GM10248 (cell line): ENCODE measurements at regions not wholly inside any gene's neighbourhood (a gene's known extent, or its start where the extent isn't known, plus 50 kb on each side); places are given as distances from the start of the nearest gene placed in this dataset.

Experiments used
- CTCF ChIA-PET: fragments of 300-600 bp; sonication (Branson Sonifier 250); formaldehyde crosslinking; extraction: SDS; loops from one replicate; lab custom pipeline; 2021; ENCODE audit warnings: antibody characterized with exemption; lab: Yijun Ruan, JAX
- POLR2A ChIA-PET: fragments of 350-650 bp; sonication (Branson Sonifier 250); formaldehyde crosslinking; extraction: SDS; loops from one replicate; lab custom pipeline; 2020; ENCODE audit warnings: antibody characterized with exemption; lab: Yijun Ruan, JAX
- DNase-seq: peaks from one replicate; pipeline ENCODE4 v3.0.0; 2012; ENCODE audit errors: extremely low spot score
- TF ChIP-seq, protein P1 (sequence below): IDR thresholded peaks from 2 replicates; pipeline ENCODE4 v1.5.1; 2012; ENCODE audit warnings: mild to moderate bottlenecking, low read depth; ENCODE audit errors: extremely low read depth, missing control alignments, control extremely low read depth

DNA sequence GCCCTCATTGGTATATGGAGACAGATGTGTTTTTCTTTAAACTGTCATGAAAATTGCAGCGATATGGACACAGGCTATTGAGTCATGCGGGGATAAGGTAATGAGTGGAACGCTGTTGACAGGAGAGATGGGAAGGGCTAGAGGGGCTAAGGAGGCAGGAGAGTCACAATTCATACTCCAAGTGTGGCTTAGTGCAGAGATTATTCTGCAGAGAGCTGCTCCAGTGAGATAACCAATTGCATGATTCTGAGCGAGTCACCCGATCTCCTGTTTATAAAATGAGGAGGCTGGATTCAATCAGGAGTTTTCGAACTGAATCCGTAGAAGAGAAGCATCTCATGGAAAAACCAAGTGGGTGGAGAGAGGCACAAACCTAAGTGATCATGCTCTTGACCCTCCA lies 106.4 kb upstream of the PLEKHG7 start:
- no peak for DNase-seq
- ChIA-PET CTCF (interaction anchor here (1.0 to 1.9 kb wide), 3 partner anchors 9 to 1215 kb away, joined by 4 to 6 read pairs (median 4); no protein-coding TSS in a partner anchor), POLR2A (no interaction called here)
- TF ChIP-seq, protein P1, sequence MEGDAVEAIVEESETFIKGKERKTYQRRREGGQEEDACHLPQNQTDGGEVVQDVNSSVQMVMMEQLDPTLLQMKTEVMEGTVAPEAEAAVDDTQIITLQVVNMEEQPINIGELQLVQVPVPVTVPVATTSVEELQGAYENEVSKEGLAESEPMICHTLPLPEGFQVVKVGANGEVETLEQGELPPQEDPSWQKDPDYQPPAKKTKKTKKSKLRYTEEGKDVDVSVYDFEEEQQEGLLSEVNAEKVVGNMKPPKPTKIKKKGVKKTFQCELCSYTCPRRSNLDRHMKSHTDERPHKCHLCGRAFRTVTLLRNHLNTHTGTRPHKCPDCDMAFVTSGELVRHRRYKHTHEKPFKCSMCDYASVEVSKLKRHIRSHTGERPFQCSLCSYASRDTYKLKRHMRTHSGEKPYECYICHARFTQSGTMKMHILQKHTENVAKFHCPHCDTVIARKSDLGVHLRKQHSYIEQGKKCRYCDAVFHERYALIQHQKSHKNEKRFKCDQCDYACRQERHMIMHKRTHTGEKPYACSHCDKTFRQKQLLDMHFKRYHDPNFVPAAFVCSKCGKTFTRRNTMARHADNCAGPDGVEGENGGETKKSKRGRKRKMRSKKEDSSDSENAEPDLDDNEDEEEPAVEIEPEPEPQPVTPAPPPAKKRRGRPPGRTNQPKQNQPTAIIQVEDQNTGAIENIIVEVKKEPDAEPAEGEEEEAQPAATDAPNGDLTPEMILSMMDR, result no peak

DNA sequence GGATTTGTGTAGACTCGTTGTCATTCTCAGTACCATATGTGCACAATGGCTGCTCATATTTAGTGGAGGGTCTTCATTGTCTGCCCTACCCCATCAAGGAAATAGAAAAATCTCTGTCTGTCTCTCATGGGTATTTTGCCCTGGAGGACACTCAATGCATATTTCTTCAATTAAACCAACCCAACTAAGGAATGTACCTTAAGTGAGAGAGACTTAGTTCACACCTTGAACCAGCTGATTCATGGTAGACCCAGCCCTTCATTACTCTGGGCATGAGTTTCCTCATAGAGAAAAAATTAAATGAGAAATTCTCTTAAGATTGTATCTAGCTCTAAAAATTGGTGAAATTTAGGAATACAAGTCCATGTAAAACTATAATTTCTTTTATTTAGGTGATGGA lies 107.1 kb upstream of the PLEKHG7 start:
- TF ChIP-seq, protein P1, result no peak
- DNase-seq, result no peak
- CTCF ChIA-PET, result interaction anchor here (1.0 to 2.0 kb wide), 6 partner anchors 9 to 1214 kb away, joined by 3 to 6 read pairs (median 4); no protein-coding TSS in a partner anchor
- POLR2A ChIA-PET, result no interaction called here

DNA sequence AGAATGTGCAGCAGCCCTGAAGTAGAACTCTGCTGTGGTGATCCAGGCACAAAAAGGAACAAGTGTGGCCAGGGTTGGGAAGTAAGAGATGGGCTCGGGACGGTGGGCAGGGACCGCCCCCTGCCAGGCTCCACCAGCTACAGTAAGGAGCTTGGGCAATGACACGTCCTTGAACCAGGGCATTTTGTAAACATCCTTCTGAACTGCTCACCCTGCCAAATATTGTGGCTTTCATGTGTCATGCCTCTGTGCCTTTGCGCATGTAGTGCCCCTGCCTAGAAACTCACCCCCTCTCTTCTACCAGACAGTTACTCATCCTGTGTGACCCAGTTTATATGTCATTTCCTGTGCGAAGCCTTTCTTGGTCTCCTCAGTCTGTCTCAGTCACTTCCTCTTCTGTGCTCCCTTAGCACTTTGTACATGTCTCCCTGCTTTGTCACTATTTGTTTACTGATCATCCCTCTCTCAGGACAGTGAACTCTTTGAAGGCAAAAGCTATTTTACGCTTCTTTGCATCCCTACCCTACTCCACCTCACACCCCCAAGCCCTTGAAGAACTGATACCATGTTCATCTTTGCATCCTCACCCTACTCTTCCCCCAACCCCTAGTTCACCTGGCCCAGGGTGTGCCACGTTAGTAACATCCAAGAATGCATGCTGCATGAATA lies 108.9 kb upstream of the PLEKHG7 start:
- ChIA-PET CTCF (interaction anchor here (0.6 to 2.0 kb wide), 6 partner anchors 10 to 25 kb away, joined by 3 to 7 read pairs (median 4); no protein-coding TSS in a partner anchor), POLR2A (interaction anchor here (1.2 kb wide), 1 partner anchor 448 kb away, joined by 4 read pairs; the partner anchor contains the start of gene BTG1)
- DNase-seq, result peak; percentile 79
- TF ChIP-seq, protein P1, result no peak

DNA sequence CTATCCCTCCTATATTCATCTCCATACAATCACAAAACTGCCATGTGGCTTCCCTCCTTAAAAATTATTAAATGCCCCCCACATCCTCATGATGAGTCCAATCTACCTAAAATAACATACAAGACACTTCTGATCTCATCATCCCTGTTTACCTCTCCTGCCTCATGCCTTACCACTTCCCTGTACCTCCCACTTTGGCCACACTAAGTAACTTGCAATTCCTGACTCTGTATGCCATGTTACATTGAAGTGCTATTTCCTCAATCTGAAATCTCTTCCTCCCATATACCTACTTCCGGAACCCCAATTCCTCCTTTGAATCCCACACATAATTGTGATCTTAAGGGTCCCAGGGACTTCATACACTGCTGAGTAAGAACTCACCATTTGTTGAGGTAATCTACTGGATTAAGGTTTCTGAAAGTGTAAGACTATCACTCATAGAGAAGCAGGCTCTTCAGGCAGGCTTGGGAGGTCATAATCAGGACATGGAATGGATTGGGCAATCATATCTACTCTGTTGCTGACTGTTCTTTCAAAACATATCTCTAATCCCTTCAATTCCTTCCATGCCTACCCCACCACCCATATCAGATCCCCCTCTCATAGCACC lies 117.6 kb upstream of the PLEKHG7 start:
- ChIA-PET POLR2A (no interaction called here), CTCF (no interaction called here)
- TF ChIP-seq, protein P1, result no peak
- DNase-seq, result no peak

DNA sequence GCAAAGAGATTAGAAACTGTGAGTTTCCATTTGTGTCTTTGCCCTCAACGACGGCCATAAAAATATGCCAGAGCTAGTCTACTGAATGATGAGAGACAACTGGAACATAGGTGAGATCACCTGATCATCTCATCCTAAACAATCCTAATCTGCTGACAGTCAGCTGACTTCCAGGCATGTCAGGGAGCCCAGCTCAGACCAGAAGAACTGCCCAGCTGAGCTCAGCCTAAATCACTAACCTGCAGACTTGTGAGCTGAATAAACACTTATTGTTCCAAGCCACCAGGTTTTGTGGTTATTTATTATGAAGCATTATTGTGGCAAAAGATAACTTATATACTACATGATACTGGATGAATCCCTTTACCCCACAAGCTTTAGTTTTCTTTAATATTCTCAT lies 118.9 kb upstream of the PLEKHG7 start:
- no peak for DNase-seq
- ChIA-PET CTCF (interaction anchor here (0.9 to 2.9 kb wide), 5 partner anchors 10 to 66 kb away, joined by 3 to 7 read pairs (median 3); no protein-coding TSS in a partner anchor), POLR2A (interaction anchor here (1.7 kb wide), 1 partner anchor 438 kb away, joined by 4 read pairs; the partner anchor contains the start of gene BTG1)
- TF ChIP-seq, protein P1, result no peak

DNA sequence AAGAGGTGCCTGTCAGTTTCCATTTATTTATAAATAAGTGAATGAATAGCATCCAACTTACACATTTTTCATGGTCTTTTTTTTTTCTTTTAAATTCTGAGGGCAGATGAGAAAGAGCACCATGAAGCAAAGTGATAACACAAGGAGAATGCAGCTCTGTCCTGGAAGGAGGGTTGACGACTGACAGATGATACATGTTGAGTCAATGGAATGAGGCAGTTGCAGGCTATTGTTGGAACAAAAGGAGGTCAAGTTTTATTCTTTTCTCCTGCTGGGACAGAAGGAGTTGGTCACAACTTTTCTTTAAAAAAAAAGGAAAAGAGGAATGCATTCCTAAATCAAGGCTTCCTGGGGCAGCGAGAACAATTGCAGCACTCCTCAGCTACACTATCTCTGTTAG lies 119.9 kb upstream of the PLEKHG7 start:
- ChIA-PET CTCF (interaction anchor here (1.0 to 2.9 kb wide), 5 partner anchors 9 to 68 kb away, joined by 3 to 7 read pairs (median 3); no protein-coding TSS in a partner anchor), POLR2A (interaction anchor here (1.7 kb wide), 1 partner anchor 437 kb away, joined by 4 read pairs; the partner anchor contains the start of gene BTG1)
- DNase-seq, result no peak
- TF ChIP-seq, protein P1, result no peak
